ENCODE measurements at regions not wholly inside any gene's neighbourhood (a gene's known extent, or its start where the extent isn't known, plus 50 kb on each side); places are given as distances from the start of the nearest gene placed in this dataset.

DNA sequence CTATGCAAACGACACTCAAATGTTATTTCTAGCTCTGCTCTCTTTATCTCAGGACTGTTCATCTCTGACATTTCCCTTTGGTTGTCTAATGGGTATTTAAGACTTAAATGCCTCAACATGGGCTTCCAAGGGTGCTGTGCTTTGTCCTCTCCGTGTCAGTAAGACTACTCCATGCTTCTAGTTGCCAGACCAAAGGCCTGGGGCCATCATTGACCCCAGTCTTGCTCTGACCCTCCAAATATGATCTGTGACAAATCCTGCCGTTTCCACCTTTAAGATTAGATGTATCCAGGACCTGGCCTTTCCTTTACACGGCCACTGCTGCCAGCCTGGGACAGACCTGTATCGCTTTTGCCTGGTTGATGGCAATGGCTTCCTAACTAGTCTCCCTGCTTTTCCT, 126.3 kb upstream of the DYRK2 start:
- H3K79me2 ChIP-seq (ENCODE audit: control insufficient read depth, insufficient read depth, low read length) = no peaks in the 10 kb centered on the region
- H3K9me1 ChIP-seq (ENCODE audit: control insufficient read depth, insufficient read depth, low read length) = no peaks in the 10 kb centered on the region
- H3K4me2 ChIP-seq (ENCODE audit: insufficient read depth, low read length) = no peak overlapping the region
- ChIA-PET CTCF (ENCODE audit: low intra/inter-chr PET ratio) (no interaction called here), POLR2A (interaction anchor here (0.7 kb wide), 1 partner anchor 763 kb away, joined by 3 read pairs; no protein-coding TSS in a partner anchor)
- no peak overlapping the region for H3K9ac ChIP-seq (ENCODE audit: insufficient read depth in 1 of 2, low read depth in 2 of 2, low read length in 2 of 2)
- FAIRE-seq (no peak), DNase-seq (ENCODE audit: extremely low read depth in 1 of 4, low spot score in 3 of 4) (no peak), ATAC-seq (no peak)
- 2% methylated on average over 5 of the region's 5 CpGs for WGBS (ENCODE audit: insufficient coverage, low coverage, missing lambda C conversion rate)
- H3K9me3 ChIP-seq (replicated peaks; ENCODE audit: control insufficient read depth, insufficient read depth, low read depth, low read length) = no peaks in the 10 kb centered on the region
- no peak overlapping the region for H2AFZ ChIP-seq (ENCODE audit: low read depth, low read length)
- in situ Hi-C loops (cut with MboI) = no loop called here
- H4K20me1 ChIP-seq (replicated peaks; ENCODE audit: control insufficient read depth, insufficient read depth, low read length) = no peaks in the 10 kb centered on the region
- no peaks in the 10 kb centered on the region for H3K4me1 ChIP-seq (replicated peaks in 1 of 2; ENCODE audit: control insufficient read depth in 2 of 2, insufficient read depth in 2 of 2, low read length in 2 of 2)
- TF ChIP-seq JUND (IDR thresholded peaks at IDR 0.05; ENCODE audit: borderline replicate concordance, low read depth, low read length) = no peak
- TF ChIP-seq JUND (tag; IDR thresholded peaks at IDR 0.05; ENCODE audit: borderline replicate concordance, low read depth, low read length) = no peak
- no peak overlapping the region for H3K27ac ChIP-seq (ENCODE audit: extremely low read depth, low read depth, low read length)
- peaks cover 2 to 8% of the 10 kb centered on the region in 2 experiments; a peak in 4 of 5 replicates for H3K27me3 ChIP-seq (ENCODE audit: control insufficient read depth in 2 of 2, insufficient read depth in 2 of 2, low read length in 2 of 2)
- BruUV-seq (replicated peaks) = no TSS peak
- no peak overlapping the region for H3K4me3 ChIP-seq
- intact Hi-C loops (cut with micrococcal nuclease) = no loop called here
- no peaks in the 10 kb centered on the region for H3K36me3 ChIP-seq (ENCODE audit: control insufficient read depth, insufficient read depth, low read length)

DNA sequence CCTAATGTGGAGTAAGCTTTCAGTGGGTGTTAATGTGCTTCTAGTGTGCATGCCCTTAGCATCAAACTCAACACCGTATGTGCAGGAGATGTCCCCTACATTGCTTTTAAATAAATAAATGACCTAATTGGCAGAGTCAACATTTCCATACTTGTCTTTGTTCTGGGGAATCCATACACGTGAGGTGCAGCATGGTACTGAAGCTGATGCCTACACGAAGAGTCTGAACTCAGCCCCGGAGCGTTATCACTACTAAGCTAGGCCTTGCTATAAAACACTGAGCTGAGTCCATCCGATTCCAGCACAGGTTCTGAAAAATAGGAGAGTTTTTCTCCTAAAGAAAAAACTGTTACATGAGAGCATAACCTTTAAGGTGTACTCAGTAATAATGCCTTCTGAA, 125.0 kb upstream of the DYRK2 start:
- POLR2A ChIA-PET = no interaction called here
- FAIRE-seq = no peak

More for the DNA sequence above, 125.0 kb upstream of the DYRK2 start:
- in situ Hi-C loops (cut with MboI) = no loop called here
- WGBS (ENCODE audit: insufficient coverage, low coverage, missing lambda C conversion rate) = 1% methylated on average over 6 of the region's 6 CpGs
- no peaks in the 10 kb centered on the region for H3K36me3 ChIP-seq (ENCODE audit: control insufficient read depth, insufficient read depth, low read length)
- DNase-seq (ENCODE audit: extremely low read depth in 1 of 4, low spot score in 3 of 4) (no peak), ATAC-seq (no peak)
- TF ChIP-seq HDAC1 (IDR thresholded peaks at IDR 0.05) (no peak), TCF7L2 (IDR thresholded peaks at IDR 0.05; ENCODE audit: low read depth, low read length) (no peak)
- no peak overlapping the region for H3K4me3 ChIP-seq
- no peak overlapping the region for H3K9ac ChIP-seq (ENCODE audit: insufficient read depth in 1 of 2, low read depth in 2 of 2, low read length in 2 of 2)
- H3K4me1 ChIP-seq (replicated peaks in 1 of 2; ENCODE audit: control insufficient read depth in 2 of 2, insufficient read depth in 2 of 2, low read length in 2 of 2) = no peaks in the 10 kb centered on the region
- no peaks in the 10 kb centered on the region for H3K79me2 ChIP-seq (ENCODE audit: control insufficient read depth, insufficient read depth, low read length)
- H3K4me2 ChIP-seq (ENCODE audit: insufficient read depth, low read length) = no peak overlapping the region
- H3K9me3 ChIP-seq (replicated peaks; ENCODE audit: control insufficient read depth, insufficient read depth, low read depth, low read length) = no peaks in the 10 kb centered on the region
- no peaks in the 10 kb centered on the region for H3K9me1 ChIP-seq (ENCODE audit: control insufficient read depth, insufficient read depth, low read length)
- intact Hi-C loops (cut with micrococcal nuclease) = no loop called here
- CTCF ChIA-PET (ENCODE audit: low intra/inter-chr PET ratio) = no interaction called here
- H4K20me1 ChIP-seq (replicated peaks; ENCODE audit: control insufficient read depth, insufficient read depth, low read length) = no peaks in the 10 kb centered on the region
- no peak overlapping the region for H2AFZ ChIP-seq (ENCODE audit: low read depth, low read length)
- H3K27ac ChIP-seq (ENCODE audit: extremely low read depth, low read depth, low read length) = no peak overlapping the region
- BruUV-seq (replicated peaks) = no TSS peak
- peaks cover 2 to 3% of the 10 kb centered on the region in 2 experiments; a peak in 2 of 5 replicates for H3K27me3 ChIP-seq (ENCODE audit: control insufficient read depth in 2 of 2, insufficient read depth in 2 of 2, low read length in 2 of 2)

Data from K562 (cell line).